HG03571 (cell line): ENCODE measurements at regions not wholly inside any gene's neighbourhood (a gene's known extent, or its start where the extent isn't known, plus 50 kb on each side); places are given as distances from the start of the nearest gene placed in this dataset.

ENCODE experiments used
- ATAC-seq: cut with Tn5 transposase; IDR thresholded peaks from one replicate; pipeline ENCODE4 v1.9.1; 2021; ENCODE audit not compliant: unreplicated experiment

GRCh38 chr18:5601188-5601624 is 57.4 kb upstream of the EPB41L3 start:
- ATAC-seq, result no peak

- no peak for ATAC-seq
These were observed 56.7 kb upstream of the EPB41L3 start for GRCh38 chr18:5600378-5601071.

- no peak for ATAC-seq
These were observed 52.8 kb upstream of the EPB41L3 start for GRCh38 chr18:5596585-5596984.
